ENCODE measurements at regions not wholly inside any gene's neighbourhood (a gene's known extent, or its start where the extent isn't known, plus 50 kb on each side); places are given as distances from the start of the nearest gene placed in this dataset.

- no peaks in the 10 kb centered on the region for H3K36me3 ChIP-seq (ENCODE audit: insufficient read depth, low read length)
- no peaks in the 10 kb centered on the region for H3K27me3 ChIP-seq (ENCODE audit: control insufficient read depth in 1 of 2, insufficient read depth in 2 of 2, low read length in 2 of 2)
- peaks cover 8% of the 10 kb centered on the region for H3K4me1 ChIP-seq (ENCODE audit: insufficient read depth, low read length)
- H3K9me3 ChIP-seq (ENCODE audit: low read length) = no peaks in the 10 kb centered on the region
- H3K9ac ChIP-seq (ENCODE audit: low read length) = no peak overlapping the region
- no peak overlapping the region for H3K27ac ChIP-seq (ENCODE audit: low read depth, low read length)
- no peak overlapping the region for H3K4me3 ChIP-seq (ENCODE audit: low read depth in 1 of 2, low read length in 2 of 2)
These were observed 86.8 kb downstream of the MATN1 start for GRCh38 chr1:30636621-30637020.

- H3K27ac ChIP-seq (ENCODE audit: low read depth, low read length) = no peak overlapping the region
These were observed 87.9 kb downstream of the MATN1 start for GRCh38 chr1:30635391-30635975.

GRCh38 chr1:30634507-30634906, 88.9 kb downstream of the MATN1 start:
- peaks cover 8% of the 10 kb centered on the region for H3K4me1 ChIP-seq (ENCODE audit: insufficient read depth, low read length)
- H3K9ac ChIP-seq (ENCODE audit: low read length) = no peak overlapping the region
- H3K27ac ChIP-seq (ENCODE audit: low read depth, low read length) = no peak overlapping the region
- H3K27me3 ChIP-seq (ENCODE audit: control insufficient read depth in 1 of 2, insufficient read depth in 2 of 2, low read length in 2 of 2) = no peaks in the 10 kb centered on the region
- H3K9me3 ChIP-seq (ENCODE audit: low read length) = no peaks in the 10 kb centered on the region
- no peak overlapping the region for H3K4me3 ChIP-seq (ENCODE audit: low read depth in 1 of 2, low read length in 2 of 2)
- H3K36me3 ChIP-seq (ENCODE audit: insufficient read depth, low read length) = no peaks in the 10 kb centered on the region

More at GRCh38 chr1:30635391-30635975, 87.9 kb downstream of the MATN1 start:
- Histone ChIP-seq H3K36me3 (ENCODE audit: insufficient read depth, low read length) (no peaks in the 10 kb centered on the region), H3K9ac (ENCODE audit: low read length) (no peak overlapping the region), H3K4me1 (ENCODE audit: insufficient read depth, low read length) (peaks cover 8% of the 10 kb centered on the region), H3K4me3 (ENCODE audit: low read depth in 1 of 2, low read length in 2 of 2) (no peak overlapping the region), H3K27me3 (ENCODE audit: control insufficient read depth in 1 of 2, insufficient read depth in 2 of 2, low read length in 2 of 2) (no peaks in the 10 kb centered on the region), H3K9me3 (ENCODE audit: low read length) (no peaks in the 10 kb centered on the region)

GRCh38 chr1:30633294-30633693, 90.1 kb downstream of the MATN1 start:
- no peaks in the 10 kb centered on the region for H3K9me3 ChIP-seq (ENCODE audit: low read length)
- peaks cover 8% of the 10 kb centered on the region for H3K4me1 ChIP-seq (ENCODE audit: insufficient read depth, low read length)
- H3K4me3 ChIP-seq (ENCODE audit: low read depth in 1 of 2, low read length in 2 of 2) = no peak overlapping the region
- H3K36me3 ChIP-seq (ENCODE audit: insufficient read depth, low read length) = no peaks in the 10 kb centered on the region
- no peak overlapping the region for H3K27ac ChIP-seq (ENCODE audit: low read depth, low read length)
- no peaks in the 10 kb centered on the region for H3K27me3 ChIP-seq (ENCODE audit: control insufficient read depth in 1 of 2, insufficient read depth in 2 of 2, low read length in 2 of 2)
- H3K9ac ChIP-seq (ENCODE audit: low read length) = no peak overlapping the region

DNA sequence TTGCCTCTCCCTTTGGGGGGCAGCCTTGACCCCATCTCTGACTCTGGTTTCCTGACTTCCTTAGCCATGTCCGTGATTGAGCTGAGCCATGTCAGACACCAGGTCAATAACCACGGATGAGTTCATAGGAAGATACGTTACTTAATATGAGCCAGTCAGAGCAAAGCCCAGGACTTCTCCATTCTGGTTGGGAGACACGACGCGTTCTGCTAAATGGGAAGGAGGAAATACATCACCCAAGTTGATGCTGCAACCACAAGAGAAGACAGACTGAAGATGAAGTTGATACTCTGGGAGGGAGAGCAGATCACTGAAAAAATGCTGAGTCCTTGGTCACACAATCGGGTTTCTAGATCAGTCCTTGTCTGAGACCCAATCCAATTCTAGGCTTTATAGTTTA, 90.9 kb downstream of the MATN1 start:
- Histone ChIP-seq H3K9me3 (ENCODE audit: low read length) (no peaks in the 10 kb centered on the region), H3K4me1 (ENCODE audit: insufficient read depth, low read length) (peaks cover 7% of the 10 kb centered on the region), H3K36me3 (ENCODE audit: insufficient read depth, low read length) (no peaks in the 10 kb centered on the region), H3K9ac (ENCODE audit: low read length) (no peak overlapping the region), H3K27me3 (ENCODE audit: control insufficient read depth in 1 of 2, insufficient read depth in 2 of 2, low read length in 2 of 2) (no peaks in the 10 kb centered on the region), H3K27ac (ENCODE audit: low read depth, low read length) (no peak overlapping the region), H3K4me3 (ENCODE audit: low read depth in 1 of 2, low read length in 2 of 2) (no peak overlapping the region)

DNA sequence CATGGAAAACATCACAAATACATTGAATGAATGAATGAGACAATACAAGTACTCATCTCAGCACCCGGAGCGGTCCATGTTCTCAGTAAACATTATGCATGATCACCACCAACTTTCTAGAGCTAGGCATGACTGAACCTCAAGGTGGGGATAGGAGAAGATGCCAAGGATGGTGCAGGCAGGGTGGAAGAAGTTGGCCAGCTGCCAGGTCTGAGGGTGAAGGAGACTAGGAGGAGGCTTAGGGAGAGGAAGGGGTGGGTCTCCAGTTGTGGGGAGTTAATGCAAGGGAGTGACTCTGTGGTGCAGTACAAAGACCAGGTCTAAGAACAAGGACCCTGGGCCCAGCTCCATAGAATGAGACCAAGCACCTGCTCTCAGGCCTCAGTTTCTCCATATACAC, 91.7 kb downstream of the MATN1 start:
- H3K4me3 ChIP-seq (ENCODE audit: low read depth in 1 of 2, low read length in 2 of 2) = no peak overlapping the region
- H3K9ac ChIP-seq (ENCODE audit: low read length) = no peak overlapping the region
- no peak overlapping the region for H3K27ac ChIP-seq (ENCODE audit: low read depth, low read length)
- H3K36me3 ChIP-seq (ENCODE audit: insufficient read depth, low read length) = no peaks in the 10 kb centered on the region
- no peaks in the 10 kb centered on the region for H3K9me3 ChIP-seq (ENCODE audit: low read length)
- no peaks in the 10 kb centered on the region for H3K4me1 ChIP-seq (ENCODE audit: insufficient read depth, low read length)
- no peaks in the 10 kb centered on the region for H3K27me3 ChIP-seq (ENCODE audit: control insufficient read depth in 1 of 2, insufficient read depth in 2 of 2, low read length in 2 of 2)

GRCh38 chr1:30629501-30629900, 93.9 kb downstream of the MATN1 start:
- H3K27me3 ChIP-seq (ENCODE audit: control insufficient read depth in 1 of 2, insufficient read depth in 2 of 2, low read length in 2 of 2) = no peaks in the 10 kb centered on the region
- H3K27ac ChIP-seq (ENCODE audit: low read depth, low read length) = no peak overlapping the region
- H3K4me3 ChIP-seq (ENCODE audit: low read depth in 1 of 2, low read length in 2 of 2) = no peak overlapping the region

GRCh38 chr1:30627994-30628393, 95.4 kb downstream of the MATN1 start:
- Histone ChIP-seq H3K27me3 (ENCODE audit: control insufficient read depth in 1 of 2, insufficient read depth in 2 of 2, low read length in 2 of 2) (no peaks in the 10 kb centered on the region), H3K9ac (ENCODE audit: low read length) (no peak overlapping the region), H3K9me3 (ENCODE audit: low read length) (no peaks in the 10 kb centered on the region), H3K4me3 (ENCODE audit: low read depth in 1 of 2, low read length in 2 of 2) (no peak overlapping the region), H3K27ac (ENCODE audit: low read depth, low read length) (no peak overlapping the region), H3K36me3 (ENCODE audit: insufficient read depth, low read length) (no peaks in the 10 kb centered on the region), H3K4me1 (ENCODE audit: insufficient read depth, low read length) (no peaks in the 10 kb centered on the region)

More at GRCh38 chr1:30629501-30629900, 93.9 kb downstream of the MATN1 start:
- Histone ChIP-seq H3K9ac (ENCODE audit: low read length) (no peak overlapping the region), H3K9me3 (ENCODE audit: low read length) (no peaks in the 10 kb centered on the region), H3K4me1 (ENCODE audit: insufficient read depth, low read length) (no peaks in the 10 kb centered on the region), H3K36me3 (ENCODE audit: insufficient read depth, low read length) (no peaks in the 10 kb centered on the region)

GRCh38 chr1:30627206-30627605, 96.2 kb downstream of the MATN1 start:
- Histone ChIP-seq H3K4me1 (ENCODE audit: insufficient read depth, low read length) (no peaks in the 10 kb centered on the region), H3K36me3 (ENCODE audit: insufficient read depth, low read length) (no peaks in the 10 kb centered on the region), H3K9me3 (ENCODE audit: low read length) (no peaks in the 10 kb centered on the region), H3K4me3 (ENCODE audit: low read depth in 1 of 2, low read length in 2 of 2) (no peak overlapping the region), H3K27ac (ENCODE audit: low read depth, low read length) (no peak overlapping the region), H3K27me3 (ENCODE audit: control insufficient read depth in 1 of 2, insufficient read depth in 2 of 2, low read length in 2 of 2) (no peaks in the 10 kb centered on the region), H3K9ac (ENCODE audit: low read length) (no peak overlapping the region)

GRCh38 chr1:30623431-30623830, 100.0 kb downstream of the MATN1 start:
- no peaks in the 10 kb centered on the region for H3K36me3 ChIP-seq (ENCODE audit: insufficient read depth, low read length)
- H3K9ac ChIP-seq (ENCODE audit: low read length) = no peak overlapping the region
- no peak overlapping the region for H3K27ac ChIP-seq (ENCODE audit: low read depth, low read length)
- no peaks in the 10 kb centered on the region for H3K9me3 ChIP-seq (ENCODE audit: low read length)
- no peaks in the 10 kb centered on the region for H3K27me3 ChIP-seq (ENCODE audit: control insufficient read depth in 1 of 2, insufficient read depth in 2 of 2, low read length in 2 of 2)
- no peaks in the 10 kb centered on the region for H3K4me1 ChIP-seq (ENCODE audit: insufficient read depth, low read length)
- no peak overlapping the region for H3K4me3 ChIP-seq (ENCODE audit: low read depth in 1 of 2, low read length in 2 of 2)

DNA sequence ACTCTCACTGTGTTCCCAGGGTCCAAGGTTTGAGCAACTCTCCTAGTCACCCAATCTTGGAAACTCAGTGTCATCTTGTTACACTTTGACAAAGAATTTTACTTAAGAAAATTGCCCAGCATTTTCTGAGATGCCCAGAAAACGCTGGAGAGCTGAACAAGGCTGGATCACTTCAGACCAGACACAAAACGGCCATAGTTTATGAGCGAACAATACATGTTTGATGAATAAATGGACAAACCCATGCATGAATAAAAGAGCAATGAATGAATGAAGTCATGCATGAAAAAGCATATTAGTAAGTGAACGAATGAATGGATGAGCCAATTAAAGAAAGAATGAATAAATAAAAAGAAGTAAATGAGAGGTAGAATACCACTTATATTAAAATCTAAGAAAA, 103.8 kb downstream of the MATN1 start:
- H3K27me3 ChIP-seq (ENCODE audit: control insufficient read depth in 1 of 2, insufficient read depth in 2 of 2, low read length in 2 of 2) = no peaks in the 10 kb centered on the region

GRCh38 chr1:30618335-30618747, 105.0 kb downstream of the MATN1 start:
- Histone ChIP-seq H3K36me3 (ENCODE audit: insufficient read depth, low read length) (no peaks in the 10 kb centered on the region), H3K4me1 (ENCODE audit: insufficient read depth, low read length) (no peaks in the 10 kb centered on the region), H3K9ac (ENCODE audit: low read length) (no peak overlapping the region), H3K4me3 (ENCODE audit: low read depth in 1 of 2, low read length in 2 of 2) (no peak overlapping the region), H3K9me3 (ENCODE audit: low read length) (no peaks in the 10 kb centered on the region), H3K27me3 (ENCODE audit: control insufficient read depth in 1 of 2, insufficient read depth in 2 of 2, low read length in 2 of 2) (no peaks in the 10 kb centered on the region), H3K27ac (ENCODE audit: low read depth, low read length) (no peak overlapping the region)

More for the DNA sequence above, 103.8 kb downstream of the MATN1 start:
- Histone ChIP-seq H3K9ac (ENCODE audit: low read length) (no peak overlapping the region), H3K27ac (ENCODE audit: low read depth, low read length) (no peak overlapping the region), H3K4me1 (ENCODE audit: insufficient read depth, low read length) (no peaks in the 10 kb centered on the region), H3K36me3 (ENCODE audit: insufficient read depth, low read length) (no peaks in the 10 kb centered on the region), H3K4me3 (ENCODE audit: low read depth in 1 of 2, low read length in 2 of 2) (no peak overlapping the region), H3K9me3 (ENCODE audit: low read length) (no peaks in the 10 kb centered on the region)

All from muscle layer of colon (tissue), 2 donors.